Lower lobe of right lung (tissue), 2 donors: ENCODE measurements at regions not wholly inside any gene's neighbourhood (a gene's known extent, or its start where the extent isn't known, plus 50 kb on each side); places are given as distances from the start of the nearest gene placed in this dataset.
"Not testable (repeated sequence)": the region's sequence is repeated elsewhere in the genome, so short reads cannot be mapped to it uniquely, and the experiment has no call there.

Source experiments
- ATAC-seq, 2 donors: fragments of 200-7000 bp; cut with Tn5 transposase; one replicate each; pipeline ENCODE4 v1.9.1; 2020 to 2022; ENCODE audit warnings: mild to moderate bottlenecking in 2 of 2, moderate library complexity in 2 of 2
- DNase-seq: peaks from one replicate; pipeline ENCODE4 v3.0.0-alpha.2; 2020
- H3K27ac ChIP-seq: fragments of 200-600 bp; one replicate; pipeline ENCODE4 v1.8.0; 2022
- H3K27me3 ChIP-seq: fragments of 200-600 bp; one replicate; pipeline ENCODE4 v1.8.0; 2022; ENCODE audit warnings: low read depth
- H3K36me3 ChIP-seq: fragments of 200-600 bp; one replicate; pipeline ENCODE4 v1.8.0; 2022; ENCODE audit warnings: mild to moderate bottlenecking
- H3K4me1 ChIP-seq: fragments of 200-600 bp; one replicate; pipeline ENCODE4 v1.8.0; 2022
- H3K4me3 ChIP-seq: fragments of 200-600 bp; one replicate; pipeline ENCODE4 v1.8.0; 2022; ENCODE audit warnings: mild to moderate bottlenecking
- H3K9me3 ChIP-seq: fragments of 200-600 bp; one replicate; pipeline ENCODE4 v1.8.0; 2022
- intact Hi-C: fragments of 100-400 bp; cut with DNase I; formaldehyde crosslinking; loops from one replicate; pipeline ENCODE4 v1.11.0; 2022
- TF ChIP-seq, protein P1 (sequence below): fragments of 200-600 bp; IDR thresholded peaks from one replicate; pipeline ENCODE4 v1.8.0; 2022; ENCODE audit warnings: antibody characterized with exemption, mild to moderate bottlenecking
- donor health status: DM: no; HTN: yes; CAD: no; lungs with severe emphysema.

DNA sequence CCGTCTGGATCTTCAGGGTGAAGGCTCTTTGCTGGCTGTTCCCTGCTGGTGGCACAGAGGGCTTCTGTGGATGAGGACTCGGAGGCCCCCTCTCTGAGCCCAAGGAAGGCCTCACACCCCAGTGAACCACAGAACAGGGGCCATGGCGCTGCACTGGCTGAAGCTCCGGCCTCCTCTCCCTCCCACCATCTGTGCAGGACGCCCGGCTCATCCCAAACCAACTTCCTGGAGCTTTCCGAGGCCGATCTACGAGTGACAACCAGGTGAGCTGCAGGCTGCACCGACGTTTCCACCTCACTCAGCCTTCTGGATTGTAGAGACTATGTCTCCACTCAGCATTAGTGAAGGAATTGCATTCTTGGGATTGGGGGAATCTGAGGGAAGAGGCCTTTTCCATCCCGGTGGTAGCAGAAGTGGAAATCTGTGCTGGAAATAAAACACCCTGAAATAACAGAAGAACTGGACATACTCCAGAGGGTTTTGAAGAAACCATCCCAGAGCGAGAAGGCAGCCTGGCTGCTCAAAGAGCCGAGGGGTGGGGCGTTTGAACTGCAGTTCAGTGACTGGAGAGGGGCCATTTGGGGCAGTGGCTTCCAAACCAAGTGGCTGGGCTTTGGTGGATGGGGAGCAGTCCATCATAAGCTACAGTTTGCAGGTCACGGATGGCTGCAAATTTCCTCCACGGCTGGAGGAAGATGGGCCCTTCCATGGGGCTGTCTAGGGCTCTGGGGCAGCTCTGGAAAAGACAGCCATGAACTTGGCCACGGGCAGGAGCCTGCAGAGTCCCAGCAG is 120.7 kb upstream of the ZNF469 start:
- H3K27me3 ChIP-seq, ATAC-seq, DNase-seq, intact Hi-C loops, H3K9me3 ChIP-seq, H3K27ac ChIP-seq, H3K36me3 ChIP-seq, H3K4me3 ChIP-seq, H3K4me1 ChIP-seq: not testable (repeated sequence)

DNA sequence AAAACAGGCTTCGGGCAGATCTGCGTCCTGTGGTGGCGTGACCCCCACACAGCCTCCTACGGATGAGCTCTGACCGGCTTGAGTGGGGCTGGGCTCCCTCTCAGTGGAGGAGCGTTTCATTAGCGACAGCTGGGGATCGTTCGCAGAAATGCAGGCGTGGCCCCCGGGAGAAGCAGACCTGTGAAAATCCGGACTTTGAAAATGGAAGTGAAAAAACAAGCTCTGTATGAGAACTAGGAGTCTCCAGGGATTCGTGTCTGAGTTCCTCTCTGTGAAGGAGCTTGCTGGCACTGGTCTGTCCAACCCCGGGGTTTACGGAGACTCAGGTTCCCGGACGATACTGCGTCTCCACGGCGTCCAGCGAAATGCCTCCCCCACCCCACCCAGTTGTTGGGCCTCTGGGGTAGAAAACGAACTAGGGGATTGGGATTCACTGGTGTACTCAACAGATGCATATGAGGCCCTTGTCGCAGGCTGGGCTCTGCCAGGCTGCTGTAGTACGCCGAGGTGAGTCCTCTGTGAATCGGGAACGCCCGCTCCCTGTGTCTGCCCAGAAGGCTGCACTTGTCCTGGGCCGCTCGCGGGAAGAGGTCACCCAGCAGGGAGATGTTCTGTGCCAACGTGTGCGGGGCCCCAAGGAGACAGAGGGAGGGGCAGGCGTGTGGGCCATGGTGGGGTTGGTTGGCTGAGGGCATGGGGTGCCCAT is 119.7 kb upstream of the ZNF469 start:
- H3K4me1 ChIP-seq, H3K27ac ChIP-seq, H3K36me3 ChIP-seq, H3K9me3 ChIP-seq, ATAC-seq, H3K27me3 ChIP-seq, intact Hi-C loops, DNase-seq, H3K4me3 ChIP-seq: not testable (repeated sequence)

DNA sequence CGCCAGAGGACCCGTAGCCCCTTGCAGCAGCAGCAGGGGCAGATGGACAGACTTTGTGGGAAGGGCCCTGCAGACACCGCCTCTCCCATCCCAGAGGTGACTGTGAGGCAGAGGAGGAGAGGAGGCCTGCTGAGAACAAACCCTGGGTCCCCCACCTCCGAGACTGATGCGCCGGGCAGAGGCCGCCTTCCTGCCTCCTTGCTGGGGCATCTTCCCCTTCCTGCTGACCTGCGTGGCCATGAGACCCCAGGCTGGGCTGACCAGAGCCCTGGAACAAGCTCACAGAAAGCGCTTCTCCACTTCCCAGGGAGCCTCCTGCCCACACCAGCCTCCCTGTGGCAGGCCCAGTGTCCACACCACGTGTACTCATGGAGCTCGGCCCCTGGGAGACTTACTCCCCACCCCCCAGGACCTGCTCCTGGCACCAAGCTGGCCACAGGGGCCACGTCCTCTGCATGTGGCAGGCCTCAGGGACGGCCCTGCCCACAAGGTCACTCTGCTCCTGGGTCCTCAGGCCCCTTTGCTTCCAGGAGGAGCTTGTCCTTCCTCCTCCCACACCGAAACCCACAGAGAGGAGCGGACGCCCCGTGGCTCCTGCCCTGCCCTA is 119.0 kb upstream of the ZNF469 start:
- H3K9me3 ChIP-seq, intact Hi-C loops, H3K4me1 ChIP-seq, ATAC-seq, H3K27me3 ChIP-seq, H3K4me3 ChIP-seq, H3K27ac ChIP-seq, DNase-seq, H3K36me3 ChIP-seq: not testable (repeated sequence)

DNA sequence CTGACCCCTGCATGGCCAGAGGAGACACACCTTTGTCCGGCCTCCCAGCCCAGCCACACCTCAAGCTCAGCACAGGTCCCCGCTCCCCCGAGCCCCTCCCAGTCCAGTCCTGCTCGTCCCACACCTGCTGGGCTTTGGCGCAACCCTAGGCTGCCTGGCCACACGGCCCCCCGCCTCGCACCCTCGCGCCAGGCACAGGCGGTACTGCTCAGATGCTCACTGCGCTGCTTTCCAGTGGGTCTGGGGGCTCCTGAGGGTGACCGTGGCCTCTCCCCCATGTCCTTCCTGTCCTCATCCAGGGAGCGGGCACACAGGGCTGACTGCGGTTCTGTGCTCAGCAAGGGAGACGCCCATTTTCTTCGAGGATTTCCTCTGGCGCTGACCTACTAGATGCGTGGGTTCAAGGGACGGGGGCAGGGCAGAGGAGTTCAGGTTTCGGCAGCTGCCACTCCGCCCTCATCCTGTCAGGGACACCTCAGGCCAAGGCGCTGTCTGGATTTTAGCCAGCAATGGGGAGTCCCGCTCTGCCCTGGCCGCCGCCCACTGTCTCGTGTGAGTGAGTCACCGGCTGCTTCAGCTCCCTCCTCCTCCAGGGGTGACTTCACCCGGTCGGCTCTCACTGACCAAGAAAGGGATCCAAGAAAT is 118.0 kb upstream of the ZNF469 start:
- H3K27me3 ChIP-seq: peaks cover 1% of the 10 kb centered on the region
- intact Hi-C loops: no loop called here
- no peaks in the 10 kb centered on the region for H3K36me3 ChIP-seq
- peak overlapping the region; percentile 3 for H3K4me3 ChIP-seq
- no peaks in the 10 kb centered on the region for H3K9me3 ChIP-seq
- DNase-seq: peak; percentile 95
- H3K4me1 ChIP-seq: peaks cover 9% of the 10 kb centered on the region
- peak; percentile 93 to 96 for ATAC-seq
- H3K27ac ChIP-seq: no peak overlapping the region
- TF ChIP-seq, protein P1, sequence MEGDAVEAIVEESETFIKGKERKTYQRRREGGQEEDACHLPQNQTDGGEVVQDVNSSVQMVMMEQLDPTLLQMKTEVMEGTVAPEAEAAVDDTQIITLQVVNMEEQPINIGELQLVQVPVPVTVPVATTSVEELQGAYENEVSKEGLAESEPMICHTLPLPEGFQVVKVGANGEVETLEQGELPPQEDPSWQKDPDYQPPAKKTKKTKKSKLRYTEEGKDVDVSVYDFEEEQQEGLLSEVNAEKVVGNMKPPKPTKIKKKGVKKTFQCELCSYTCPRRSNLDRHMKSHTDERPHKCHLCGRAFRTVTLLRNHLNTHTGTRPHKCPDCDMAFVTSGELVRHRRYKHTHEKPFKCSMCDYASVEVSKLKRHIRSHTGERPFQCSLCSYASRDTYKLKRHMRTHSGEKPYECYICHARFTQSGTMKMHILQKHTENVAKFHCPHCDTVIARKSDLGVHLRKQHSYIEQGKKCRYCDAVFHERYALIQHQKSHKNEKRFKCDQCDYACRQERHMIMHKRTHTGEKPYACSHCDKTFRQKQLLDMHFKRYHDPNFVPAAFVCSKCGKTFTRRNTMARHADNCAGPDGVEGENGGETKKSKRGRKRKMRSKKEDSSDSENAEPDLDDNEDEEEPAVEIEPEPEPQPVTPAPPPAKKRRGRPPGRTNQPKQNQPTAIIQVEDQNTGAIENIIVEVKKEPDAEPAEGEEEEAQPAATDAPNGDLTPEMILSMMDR: no peak

DNA sequence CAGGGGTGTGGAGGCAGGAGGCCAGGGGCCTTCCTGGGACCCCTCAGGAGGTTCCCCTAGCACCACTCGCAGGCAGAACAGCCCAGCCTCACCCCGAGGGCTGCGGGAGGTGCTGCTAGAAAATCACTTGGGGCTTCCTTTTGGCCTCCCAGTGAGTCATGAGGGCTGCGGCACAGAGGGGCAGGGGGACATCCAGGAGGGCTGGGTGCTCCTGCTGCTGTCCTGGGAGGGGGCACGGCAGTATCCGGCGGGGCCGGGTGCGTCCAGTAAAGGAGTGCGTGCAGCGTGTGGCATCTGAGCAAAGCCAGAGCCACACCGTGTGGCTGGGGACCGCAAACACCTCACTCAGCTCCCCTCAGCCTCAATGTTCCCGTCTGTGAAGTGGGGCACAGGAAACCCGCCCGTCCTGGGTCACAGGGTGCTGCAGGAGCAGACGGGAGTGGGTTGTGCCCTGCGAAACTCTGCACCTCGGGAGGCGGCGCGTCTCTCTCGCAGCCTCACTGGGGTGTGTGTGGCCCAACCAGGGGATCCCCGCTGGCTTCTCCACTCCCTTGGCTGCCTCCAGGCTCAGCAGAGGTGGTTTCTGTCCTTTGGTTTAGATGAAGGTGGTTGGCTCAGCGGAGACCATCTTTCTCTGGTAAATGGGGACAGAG is 117.3 kb upstream of the ZNF469 start:
- H3K27ac ChIP-seq, H3K36me3 ChIP-seq, H3K27me3 ChIP-seq, DNase-seq, H3K4me1 ChIP-seq, H3K4me3 ChIP-seq, intact Hi-C loops, H3K9me3 ChIP-seq: not testable (repeated sequence)
- ATAC-seq: peak in 1 of 2 donors; percentile 3

DNA sequence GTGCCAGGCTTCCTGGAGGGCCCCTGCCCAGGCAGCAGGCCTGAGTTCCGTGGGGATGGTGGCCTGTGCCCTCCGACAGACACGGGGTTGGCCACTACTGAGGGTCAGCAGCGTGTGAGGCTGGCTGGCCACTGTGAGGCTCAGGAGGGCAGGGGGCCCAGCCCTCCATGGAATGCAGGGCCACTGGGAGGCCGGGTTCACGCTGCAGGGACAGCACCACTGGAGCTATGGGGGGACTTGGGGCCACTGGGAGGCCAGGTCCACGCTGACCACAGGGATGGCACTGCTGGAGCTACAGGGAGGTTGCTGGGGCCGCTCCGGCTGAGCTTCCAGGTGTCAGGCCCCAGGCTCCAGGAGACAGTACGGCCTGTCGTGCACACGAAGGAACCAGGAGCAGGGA is 116.7 kb upstream of the ZNF469 start:
- intact Hi-C loops, H3K36me3 ChIP-seq, H3K4me1 ChIP-seq, H3K9me3 ChIP-seq, H3K27me3 ChIP-seq, ATAC-seq, H3K4me3 ChIP-seq, H3K27ac ChIP-seq, DNase-seq: not testable (repeated sequence)

DNA sequence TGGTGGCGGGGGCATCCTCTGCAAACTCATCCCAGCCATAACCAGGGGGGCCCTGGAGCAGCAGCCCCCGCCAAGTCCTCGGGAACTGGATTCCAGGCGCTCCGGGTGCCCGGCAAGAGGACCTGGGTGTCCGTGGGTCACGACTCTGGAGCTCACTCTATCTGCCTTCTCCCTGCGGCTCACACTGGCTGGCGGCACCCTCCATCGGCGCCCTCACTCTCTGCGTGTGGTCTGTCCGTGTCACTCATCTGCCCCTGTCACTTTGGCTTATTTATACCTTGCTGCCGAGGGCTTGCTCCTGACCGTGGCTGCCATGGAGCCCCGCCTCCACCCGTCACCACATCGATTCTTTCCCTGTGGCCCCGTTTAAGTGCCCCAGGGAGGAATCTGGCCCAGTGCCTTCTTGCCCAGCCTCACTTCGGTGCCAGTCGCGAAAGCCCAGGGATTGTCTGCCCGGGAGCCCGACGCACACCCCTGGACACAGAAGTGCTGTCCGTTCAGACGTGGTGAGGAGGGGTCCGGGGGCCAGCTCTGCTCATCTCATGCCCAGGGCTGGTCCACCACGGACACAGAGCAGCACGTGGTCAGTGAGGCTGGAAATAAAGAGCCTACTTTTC is 115.7 kb upstream of the ZNF469 start:
- H3K27me3 ChIP-seq, H3K4me3 ChIP-seq, H3K36me3 ChIP-seq, intact Hi-C loops, H3K9me3 ChIP-seq, DNase-seq, ATAC-seq, H3K27ac ChIP-seq, H3K4me1 ChIP-seq: not testable (repeated sequence)

DNA sequence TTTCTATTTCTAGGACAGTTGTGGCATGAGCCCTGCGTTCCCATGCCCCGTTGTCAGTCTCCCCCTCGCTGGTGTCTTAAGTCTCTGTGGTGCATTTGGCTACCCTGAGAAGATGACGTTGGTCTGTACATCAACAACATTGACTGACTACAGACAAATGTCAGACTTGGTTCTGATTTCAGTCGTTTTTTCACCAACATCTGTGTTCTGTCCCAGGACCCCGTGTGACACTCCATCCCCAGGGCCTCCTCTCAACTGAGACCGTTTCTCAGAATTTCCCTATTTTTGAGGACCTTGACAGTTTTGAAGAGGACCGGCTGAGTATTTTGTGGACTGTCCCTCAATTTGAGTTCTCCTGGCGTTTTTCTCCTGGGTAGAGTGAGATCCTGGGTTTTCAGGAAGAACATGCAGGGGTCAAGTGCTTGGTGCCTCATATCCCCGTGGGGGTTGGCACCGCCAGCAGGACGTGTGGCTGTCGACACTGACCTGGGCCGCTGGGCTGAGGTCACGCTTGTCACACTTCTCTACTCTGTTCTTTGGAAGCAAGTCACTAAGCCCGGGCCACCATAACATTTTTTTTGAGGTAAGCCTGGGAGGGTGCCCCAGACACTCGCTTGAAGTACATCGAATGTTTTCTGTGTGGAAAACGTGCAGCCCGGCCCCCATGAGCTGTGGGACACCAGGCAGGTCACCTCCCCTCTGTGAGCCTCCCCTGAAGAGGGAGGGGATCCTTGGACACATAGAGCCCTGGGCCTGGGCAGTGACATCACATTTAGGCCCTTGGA is 114.4 kb upstream of the ZNF469 start:
- intact Hi-C loops, ATAC-seq, H3K4me3 ChIP-seq, H3K9me3 ChIP-seq, H3K4me1 ChIP-seq, H3K27me3 ChIP-seq, DNase-seq, H3K36me3 ChIP-seq, H3K27ac ChIP-seq: not testable (repeated sequence)

DNA sequence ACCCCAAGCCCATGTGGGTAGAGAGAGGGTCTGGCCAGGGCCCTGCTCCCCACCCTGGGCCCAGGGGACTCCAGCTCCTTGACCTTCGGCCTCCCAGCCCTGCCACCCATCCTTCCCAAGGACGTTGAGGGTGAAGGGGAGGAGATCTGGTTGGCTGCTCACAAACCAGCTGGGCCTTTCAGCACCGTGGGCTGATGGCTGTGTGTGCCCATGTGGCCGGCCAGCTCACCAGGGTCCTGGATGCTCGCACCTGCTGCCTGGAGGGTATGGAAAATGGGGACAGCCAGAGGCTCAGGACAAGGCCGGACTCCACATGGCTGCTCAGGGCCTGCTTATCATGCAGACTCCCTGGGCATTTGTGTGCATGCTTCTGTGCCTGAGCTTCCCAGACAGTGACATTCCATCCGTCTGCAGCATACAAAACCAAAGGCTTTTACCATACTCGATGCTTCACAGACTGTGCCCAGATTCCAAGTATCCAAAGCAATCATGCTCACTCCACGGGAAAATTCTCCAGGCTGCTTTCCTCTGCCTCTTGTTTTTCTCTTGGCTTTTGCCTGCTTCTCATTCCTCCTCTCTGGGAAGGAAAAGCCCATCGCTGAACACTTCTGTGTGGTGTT is 112.5 kb upstream of the ZNF469 start:
- ATAC-seq, H3K27me3 ChIP-seq, H3K4me3 ChIP-seq, H3K36me3 ChIP-seq, DNase-seq, intact Hi-C loops, H3K9me3 ChIP-seq, H3K27ac ChIP-seq, H3K4me1 ChIP-seq: not testable (repeated sequence)

DNA sequence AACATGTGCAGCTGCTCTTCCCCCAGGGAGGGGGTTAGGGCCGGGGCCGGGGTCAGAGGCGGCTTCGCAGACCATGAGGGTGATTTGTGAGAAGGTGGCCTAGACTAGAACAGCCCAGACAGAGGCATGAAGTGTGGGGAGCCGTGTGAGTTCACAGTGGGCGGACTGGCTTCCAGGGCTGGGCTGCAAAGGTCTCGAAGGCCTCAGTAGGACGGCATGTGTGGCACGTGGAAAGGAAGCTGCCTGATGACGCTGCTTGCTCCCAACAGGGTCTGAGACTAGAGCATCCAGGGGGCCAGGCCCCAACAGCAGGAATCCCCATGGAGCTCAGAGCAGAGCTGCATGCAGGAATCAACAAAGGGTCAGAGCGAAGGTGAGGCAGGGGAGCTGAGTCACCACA is 111.5 kb upstream of the ZNF469 start:
- H3K27ac ChIP-seq, H3K4me3 ChIP-seq, H3K36me3 ChIP-seq, H3K9me3 ChIP-seq, intact Hi-C loops, DNase-seq, H3K4me1 ChIP-seq, H3K27me3 ChIP-seq, ATAC-seq: not testable (repeated sequence)

DNA sequence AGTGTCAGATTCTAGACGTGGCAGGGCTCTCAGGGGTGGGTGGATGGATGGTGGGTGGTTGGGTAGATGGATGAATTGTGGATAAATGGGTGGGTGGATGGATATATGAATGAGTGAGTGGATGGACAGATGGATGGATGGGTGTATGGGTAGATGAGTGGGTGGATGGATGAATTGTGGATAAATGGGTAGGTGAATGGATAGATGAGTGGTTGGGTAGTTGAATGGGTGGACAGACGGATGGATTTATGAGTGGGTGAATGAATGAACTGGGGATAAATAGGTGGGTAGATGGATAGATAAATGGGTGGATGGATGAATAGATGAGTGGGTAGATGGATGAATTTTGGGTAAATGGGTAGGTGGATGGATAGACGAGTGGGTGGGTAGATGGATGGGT is 111.0 kb upstream of the ZNF469 start:
- H3K27ac ChIP-seq, intact Hi-C loops, H3K36me3 ChIP-seq, H3K4me1 ChIP-seq, H3K4me3 ChIP-seq, H3K9me3 ChIP-seq, ATAC-seq, DNase-seq, H3K27me3 ChIP-seq: not testable (repeated sequence)
